Mesenchymal stem cell (in vitro differentiated cells and primary cell): ENCODE measurements at regions not wholly inside any gene's neighbourhood (a gene's known extent, or its start where the extent isn't known, plus 50 kb on each side); places are given as distances from the start of the nearest gene placed in this dataset.
"Not testable (repeated sequence)": the region's sequence is repeated elsewhere in the genome, so short reads cannot be mapped to it uniquely, and the experiment has no call there.

Source experiments
- DNase-seq: peaks from one replicate; pipeline ENCODE4 v3.0.0-alpha.2; 2013
- H2AFZ ChIP-seq: one replicate; pipeline ENCODE4 v1.6.1; 2013; ENCODE audit warnings: low read depth, mild to moderate bottlenecking, control low read depth, inconsistent platforms, low read length, moderate library complexity
- H2AK5ac ChIP-seq: 2 replicates; pipeline ENCODE4 v1.6.1; 2013; ENCODE audit warnings: low read length, moderate library complexity, mild to moderate bottlenecking, inconsistent platforms; ENCODE audit not compliant: severe bottlenecking
- H2BK120ac ChIP-seq: one replicate; pipeline ENCODE4 v1.6.1; 2013; ENCODE audit warnings: low read depth, mild to moderate bottlenecking, inconsistent platforms, low read length, moderate library complexity
- H2BK12ac ChIP-seq, 2 experiments: one replicate each; pipeline ENCODE4 v1.6.1; 2013; ENCODE audit warnings: inconsistent platforms in 2 of 2, low read length in 2 of 2, mild to moderate bottlenecking in 2 of 2, moderate library complexity in 2 of 2, control low read depth in 1 of 2
- H2BK15ac ChIP-seq: one replicate; pipeline ENCODE4 v1.6.1; 2013; ENCODE audit warnings: mild to moderate bottlenecking, low read depth, inconsistent platforms; ENCODE audit not compliant: poor library complexity, severe bottlenecking
- H2BK5ac ChIP-seq: 2 replicates; pipeline ENCODE4 v1.6.1; 2013; ENCODE audit warnings: low read depth, mild to moderate bottlenecking, low read length, control low read depth, inconsistent platforms; ENCODE audit not compliant: poor library complexity, severe bottlenecking
- H3K14ac ChIP-seq, 2 experiments: one replicate each; pipeline ENCODE4 v1.6.1; 2013; ENCODE audit warnings: inconsistent platforms in 2 of 2, low read length in 2 of 2, control low read depth in 1 of 2, mild to moderate bottlenecking in 1 of 2, moderate library complexity in 1 of 2
- H3K18ac ChIP-seq, 2 experiments: one replicate each; pipeline ENCODE4 v1.6.1; 2013; ENCODE audit warnings: inconsistent platforms in 2 of 2, low read length in 2 of 2, control low read depth in 1 of 2, low read depth in 1 of 2, mild to moderate bottlenecking in 1 of 2
- H3K23ac ChIP-seq, 2 experiments: one replicate each; pipeline ENCODE4 v1.6.1; 2013; ENCODE audit warnings: inconsistent platforms in 2 of 2, low read length in 2 of 2, mild to moderate bottlenecking in 2 of 2, moderate library complexity in 2 of 2, control low read depth in 1 of 2
- H3K27ac ChIP-seq: 2 replicates; pipeline ENCODE4 v1.5.1; 2013; ENCODE audit warnings: mild to moderate bottlenecking, moderate library complexity, low read length, control low read depth, inconsistent platforms; ENCODE audit not compliant: poor library complexity, severe bottlenecking
- H3K27me3 ChIP-seq, 2 experiments: 2 replicates each; pipeline versions ENCODE4 v1.6.1 to v1.7.0; 2013; ENCODE audit warnings: low read length in 2 of 2, mild to moderate bottlenecking in 2 of 2, moderate library complexity in 2 of 2, control low read depth in 1 of 2, inconsistent platforms in 1 of 2; ENCODE audit not compliant: control insufficient read depth in 1 of 2, insufficient read depth in 1 of 2
- H3K36me3 ChIP-seq, 2 experiments: 2 replicates each; pipeline versions ENCODE4 v1.6.1 to v1.7.0; 2013; ENCODE audit warnings: low read length in 2 of 2, control low read depth in 1 of 2, inconsistent platforms in 1 of 2, low read depth in 1 of 2, mild to moderate bottlenecking in 1 of 2; ENCODE audit not compliant: insufficient read depth in 2 of 2, control insufficient read depth in 1 of 2
- H3K4ac ChIP-seq, 2 experiments: one replicate each; pipeline ENCODE4 v1.6.1; 2013; ENCODE audit warnings: inconsistent platforms in 2 of 2, low read length in 2 of 2, mild to moderate bottlenecking in 2 of 2, moderate library complexity in 2 of 2, control low read depth in 1 of 2, low read depth in 1 of 2
- H3K4me1 ChIP-seq: 2 replicates; pipeline ENCODE4 v1.6.1; 2013; ENCODE audit warnings: low read depth, low read length, control low read depth; ENCODE audit not compliant: control insufficient read depth, insufficient read depth
- H3K4me2 ChIP-seq: 2 replicates; pipeline ENCODE4 v1.6.1; 2013; ENCODE audit warnings: low read length, mild to moderate bottlenecking, inconsistent platforms; ENCODE audit not compliant: poor library complexity, severe bottlenecking
- H3K4me3 ChIP-seq, 2 experiments: 2 replicates each; pipeline versions ENCODE4 v1.5.1 to v1.7.0; 2013; ENCODE audit warnings: low read length in 2 of 2, mild to moderate bottlenecking in 2 of 2, control low read depth in 1 of 2, low read depth in 1 of 2; ENCODE audit not compliant: insufficient read depth in 1 of 2
- H3K79me1 ChIP-seq: replicated peaks from 2 replicates; pipeline ENCODE4 v1.6.1; 2013; ENCODE audit warnings: mild to moderate bottlenecking, control low read depth, low read length, inconsistent platforms; ENCODE audit not compliant: poor library complexity, severe bottlenecking
- H3K9ac ChIP-seq: 2 replicates; pipeline ENCODE4 v1.7.0; 2013; ENCODE audit warnings: mild to moderate bottlenecking, low read length, moderate library complexity
- H3K9me3 ChIP-seq: 2 replicates; pipeline ENCODE4 v1.7.0; 2013; ENCODE audit warnings: mild to moderate bottlenecking, low read length; ENCODE audit not compliant: control insufficient read depth
- H4K8ac ChIP-seq: one replicate; pipeline ENCODE4 v1.6.1; 2013; ENCODE audit warnings: inconsistent platforms, mild to moderate bottlenecking, low read length, moderate library complexity
- H4K91ac ChIP-seq: one replicate; pipeline ENCODE4 v1.6.1; 2013; ENCODE audit warnings: mild to moderate bottlenecking, low read length, inconsistent platforms
- WGBS: methylation state at CpG from one replicate; pipeline ENCODE4 v1.1.7; 2013; ENCODE audit warnings: mixed read lengths; 5-methylcytosine and 5-hydroxymethylcytosine counted together

- Histone ChIP-seq H4K8ac (no peak overlapping the region), H3K4ac (no peak overlapping the region), H3K9ac (no peak overlapping the region), H2BK12ac (no peak overlapping the region), H3K4me2 (no peak overlapping the region), H2BK5ac (no peak overlapping the region), H2AFZ (no peak overlapping the region), H2BK120ac (no peak overlapping the region), H2BK15ac (no peak overlapping the region), H4K91ac (no peak overlapping the region), H3K36me3 (peaks cover 0 to 3% of the 10 kb centered on the region in 2 experiments), H3K27me3 (no peaks in the 10 kb centered on the region), H3K27ac (no peak overlapping the region), H3K4me1 (no peaks in the 10 kb centered on the region), H3K18ac (no peak overlapping the region), H3K4me3 (no peak overlapping the region), H3K79me1 (no peaks in the 10 kb centered on the region), H3K9me3 (no peaks in the 10 kb centered on the region), H2AK5ac (no peak overlapping the region), H3K14ac (no peak overlapping the region), H3K23ac (no peak overlapping the region)
- WGBS = no CpG with 5 or more reads among the region's 1 CpG
- no peak for DNase-seq
Measured at GRCh38 chr10:108034829-108035228, 870.3 kb upstream of the SORCS1 start.

- H2BK5ac ChIP-seq, H3K79me1 ChIP-seq, H4K8ac ChIP-seq, H3K23ac ChIP-seq, H3K9me3 ChIP-seq, H3K27ac ChIP-seq, H2BK15ac ChIP-seq, H3K36me3 ChIP-seq, H2AFZ ChIP-seq, H2AK5ac ChIP-seq, H3K27me3 ChIP-seq, H3K4me1 ChIP-seq, H3K18ac ChIP-seq, H4K91ac ChIP-seq, H2BK12ac ChIP-seq, H3K4ac ChIP-seq, DNase-seq, H2BK120ac ChIP-seq, H3K4me3 ChIP-seq, H3K9ac ChIP-seq, H3K4me2 ChIP-seq, H3K14ac ChIP-seq: not testable (repeated sequence)
- WGBS = 55% methylated on average over 3 of the region's 3 CpGs
Measured at GRCh38 chr10:108033518-108033917, 869.0 kb upstream of the SORCS1 start.

GRCh38 chr10:108031505-108031904, 867.0 kb upstream of the SORCS1 start:
- no peak overlapping the region for H2BK15ac ChIP-seq
- no peak overlapping the region for H2BK5ac ChIP-seq
- H3K4me2 ChIP-seq = no peak overlapping the region
- no peak overlapping the region for H2BK12ac ChIP-seq
- H3K27ac ChIP-seq = no peak overlapping the region
- H3K23ac ChIP-seq = no peak overlapping the region
- no CpG with 5 or more reads among the region's 1 CpG for whole genome bisulfite sequencing
- H3K27me3 ChIP-seq = no peaks in the 10 kb centered on the region
- peaks cover 3% of the 10 kb centered on the region for H3K9me3 ChIP-seq
- no peak overlapping the region for H2AK5ac ChIP-seq
- H2BK120ac ChIP-seq = no peak overlapping the region
- no peaks in the 10 kb centered on the region for H3K4me1 ChIP-seq
- no peak overlapping the region for H3K4ac ChIP-seq
- no peak overlapping the region for H4K8ac ChIP-seq
- H3K18ac ChIP-seq = no peak overlapping the region
- no peak overlapping the region for H2AFZ ChIP-seq
- H3K4me3 ChIP-seq = no peak overlapping the region
- no peak overlapping the region for H3K14ac ChIP-seq
- H3K9ac ChIP-seq = no peak overlapping the region
- H4K91ac ChIP-seq = no peak overlapping the region
- H3K36me3 ChIP-seq = no peaks in the 10 kb centered on the region
- no peak for DNase-seq
- H3K79me1 ChIP-seq = no peaks in the 10 kb centered on the region

- peaks cover 16% of the 10 kb centered on the region for H3K9me3 ChIP-seq
- no peak overlapping the region for H2AFZ ChIP-seq
- WGBS = 86% methylated on average over 1 of the region's 1 CpG
- no peak overlapping the region for H2BK15ac ChIP-seq
- no peak overlapping the region for H3K4me2 ChIP-seq
- H4K91ac ChIP-seq = no peak overlapping the region
- no peak overlapping the region for H3K23ac ChIP-seq
- no peak overlapping the region for H3K18ac ChIP-seq
- no peak overlapping the region for H2AK5ac ChIP-seq
- H3K14ac ChIP-seq = no peak overlapping the region
- H3K4me1 ChIP-seq = no peaks in the 10 kb centered on the region
- no peak overlapping the region for H4K8ac ChIP-seq
- H3K9ac ChIP-seq = no peak overlapping the region
- no peak overlapping the region for H2BK120ac ChIP-seq
- H2BK5ac ChIP-seq = no peak overlapping the region
- peaks cover 0 to 2% of the 10 kb centered on the region in 2 experiments for H3K36me3 ChIP-seq
- DNase-seq = no peak
- H2BK12ac ChIP-seq = no peak overlapping the region
- H3K4ac ChIP-seq = no peak overlapping the region
- no peak overlapping the region for H3K27ac ChIP-seq
- no peaks in the 10 kb centered on the region for H3K79me1 ChIP-seq
- H3K27me3 ChIP-seq = no peaks in the 10 kb centered on the region
- H3K4me3 ChIP-seq = no peak overlapping the region
Measured at GRCh38 chr10:108014902-108015177, 850.3 kb upstream of the SORCS1 start.
